Activated T-cell treated with anti-CD3 and anti-CD28 coated beads for 1 hour (primary cell): ENCODE measurements at regions not wholly inside any gene's neighbourhood (a gene's known extent, or its start where the extent isn't known, plus 50 kb on each side); places are given as distances from the start of the nearest gene placed in this dataset.

Experiments
- DNase-seq: peaks from one replicate; pipeline ENCODE4 v3.0.0-alpha.2; 2020; ENCODE audit warnings: low read depth

- DNase-seq: no peak
Measured at GRCh38 chr5:68798877-68799843, 294.7 kb upstream of the SLC30A5 start.

DNA sequence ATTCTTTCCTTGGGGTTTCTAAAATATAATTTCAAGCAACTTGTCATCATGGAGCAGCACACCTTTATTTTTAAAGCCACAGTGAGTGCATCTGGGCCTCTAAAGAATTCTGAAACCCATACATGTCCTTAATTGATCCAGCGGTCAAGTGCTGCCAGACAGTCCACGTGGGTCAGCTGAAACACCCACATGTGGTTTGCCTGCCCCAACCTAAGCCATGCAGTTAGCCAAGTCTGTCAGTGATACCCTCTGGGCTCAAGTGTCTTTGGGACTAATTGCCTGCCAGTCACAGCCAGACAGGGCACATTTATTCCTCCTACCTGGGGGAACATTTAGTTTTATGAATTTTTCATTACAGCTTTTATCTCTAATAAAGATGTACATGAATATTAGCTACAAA lies 291.4 kb upstream of the SLC30A5 start:
- DNase-seq: no peak

DNA sequence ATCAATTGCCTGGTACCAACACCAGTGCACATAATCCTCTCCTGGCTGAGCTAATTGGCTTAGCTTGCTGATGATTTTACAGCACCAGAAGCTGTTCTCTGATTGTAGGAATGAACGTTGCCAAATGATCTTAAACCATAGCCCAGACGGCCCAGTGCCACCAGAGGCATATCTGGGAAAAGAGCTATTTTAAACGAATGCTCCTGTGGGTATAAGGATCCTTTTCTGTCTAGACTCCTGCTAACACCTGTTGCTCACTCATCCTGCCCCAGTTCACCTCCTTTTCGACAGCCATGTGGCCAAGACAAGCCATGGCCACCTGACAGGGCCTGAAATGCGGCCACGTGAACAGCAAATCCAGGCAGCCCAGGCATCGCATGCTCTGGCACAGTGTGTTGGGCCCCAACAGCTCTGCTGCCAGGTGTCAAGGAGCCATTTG lies 289.9 kb upstream of the SLC30A5 start:
- no peak for DNase-seq

DNA sequence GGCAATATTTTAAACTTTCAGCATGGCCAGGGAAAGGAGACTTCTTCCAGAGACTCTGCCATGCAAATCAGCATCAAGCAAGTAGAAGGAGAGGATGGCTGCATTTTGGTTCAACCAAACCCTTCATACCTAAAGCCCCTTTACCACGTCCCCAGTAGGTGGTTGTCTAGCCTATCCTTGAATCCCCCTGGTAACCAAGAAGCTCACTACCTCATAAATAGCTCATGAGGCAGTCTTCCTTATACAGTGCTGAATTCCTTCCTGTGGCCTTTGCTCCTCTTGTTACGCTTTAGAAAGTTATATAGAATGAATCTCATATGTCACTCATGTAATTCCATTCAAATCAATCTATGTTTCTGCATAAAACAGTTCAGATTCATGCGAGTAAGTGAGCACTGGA lies 289.5 kb upstream of the SLC30A5 start:
- DNase-seq: no peak

DNA sequence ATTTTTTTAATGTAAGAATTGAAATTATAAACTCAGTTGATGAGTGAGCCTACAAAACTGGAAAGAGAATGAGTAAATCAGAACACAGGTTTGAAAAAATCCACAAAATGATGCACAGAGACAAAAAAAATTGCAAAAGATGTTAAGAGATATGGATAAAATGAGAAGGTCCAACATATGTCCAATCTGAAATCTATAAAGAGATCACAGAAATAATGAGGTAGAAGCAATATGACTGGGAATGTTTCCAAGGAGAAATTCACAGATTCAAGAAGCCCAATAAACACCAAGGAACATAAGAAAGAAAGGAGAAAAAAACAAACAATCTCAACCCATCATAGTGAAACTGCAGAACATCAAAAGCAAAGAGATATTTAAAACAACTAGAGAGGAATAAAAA lies 288.4 kb upstream of the SLC30A5 start:
- DNase-seq: no peak

GRCh38 chr5:68817632-68818031 lies 276.2 kb upstream of the SLC30A5 start:
- no peak for DNase-seq

DNA sequence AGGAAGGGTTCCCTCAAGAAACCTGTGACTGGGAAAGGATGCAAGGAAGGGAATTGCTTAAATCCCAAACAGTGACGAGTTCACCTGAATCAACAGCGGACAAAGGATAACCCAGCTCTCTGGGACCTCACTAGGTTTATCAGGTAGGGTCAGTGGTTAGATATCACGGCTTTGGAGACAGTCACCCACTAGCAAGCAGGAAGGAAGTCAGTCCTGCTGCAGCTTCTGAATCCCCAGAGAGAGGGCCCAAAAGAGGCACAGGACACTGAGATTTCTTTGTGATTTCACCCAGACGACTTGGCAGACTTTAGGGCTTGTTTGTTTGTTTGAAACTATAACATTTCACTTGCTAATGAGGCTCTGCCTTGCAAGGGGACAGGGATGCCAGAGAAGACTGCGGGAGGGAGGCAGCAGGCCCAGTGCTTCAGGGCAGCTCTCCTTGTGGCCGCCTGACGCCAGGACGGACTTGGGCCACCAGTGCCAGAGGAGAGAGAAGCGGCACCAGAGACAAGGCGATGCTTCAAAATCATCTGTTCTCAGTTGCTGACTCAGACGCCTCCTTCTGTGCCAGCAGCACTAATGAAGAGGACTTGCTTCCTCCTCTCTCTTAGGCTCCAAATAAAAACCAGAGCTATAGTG lies 275.6 kb upstream of the SLC30A5 start:
- DNase-seq: no peak

DNA sequence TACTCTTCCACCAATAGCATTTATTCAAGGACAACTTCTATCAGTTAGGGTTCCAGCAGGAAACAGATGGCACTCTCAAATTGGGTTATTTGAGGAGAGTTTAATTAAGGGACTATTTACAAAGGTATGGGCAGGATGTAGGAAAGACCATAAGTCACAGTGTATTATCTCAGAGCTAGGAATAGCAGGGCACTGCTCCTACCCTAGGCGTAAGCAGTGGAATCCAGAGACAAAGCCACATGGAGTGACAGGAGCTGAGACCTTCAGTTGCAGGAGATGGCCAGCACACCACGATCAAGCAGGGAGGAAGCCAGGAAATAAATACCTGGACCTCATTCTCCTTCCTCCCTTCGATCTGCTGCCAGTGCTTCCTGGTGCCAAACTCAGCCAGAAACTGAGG lies 274.9 kb upstream of the SLC30A5 start:
- no peak for DNase-seq

DNA sequence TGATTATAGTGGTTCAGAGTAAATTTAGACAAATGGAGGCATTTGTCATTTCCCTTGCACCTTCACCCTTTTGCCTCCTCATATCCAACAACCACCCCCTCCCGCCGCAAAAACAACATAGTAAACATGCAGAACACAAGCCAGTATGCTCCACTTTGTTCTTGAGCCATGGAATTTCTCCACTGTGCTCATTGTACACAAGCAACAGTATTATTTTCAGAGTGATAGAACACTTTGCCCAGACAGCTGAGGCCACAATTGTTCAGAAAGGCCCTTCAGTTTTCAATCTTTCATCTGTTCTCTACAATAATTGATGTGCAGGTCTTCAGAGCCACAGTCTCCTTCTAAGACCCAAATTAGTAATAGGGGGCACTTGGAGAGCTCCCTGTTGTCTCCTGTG lies 272.8 kb upstream of the SLC30A5 start:
- DNase-seq: no peak

DNA sequence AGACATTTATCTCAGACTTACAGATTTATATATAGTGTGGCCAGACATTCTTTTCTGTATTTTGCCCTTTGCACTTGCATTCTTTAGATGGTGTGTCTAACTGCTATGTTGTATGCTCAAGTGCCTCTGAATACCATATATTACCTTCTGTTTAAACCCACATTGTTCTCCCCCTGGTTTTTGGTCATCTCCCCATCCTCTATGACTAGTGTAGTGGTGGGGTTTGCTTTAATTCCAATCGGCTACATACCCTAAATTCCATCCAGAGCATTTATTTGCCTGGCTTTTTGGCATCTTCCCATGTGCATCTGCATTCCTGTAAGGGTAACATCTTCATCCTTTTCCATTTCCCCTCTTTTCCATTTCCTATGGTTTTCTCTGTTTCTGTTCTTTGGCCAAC lies 271.0 kb upstream of the SLC30A5 start:
- no peak for DNase-seq

GRCh38 chr5:68823301-68823700 lies 270.5 kb upstream of the SLC30A5 start:
- DNase-seq: no peak

DNA sequence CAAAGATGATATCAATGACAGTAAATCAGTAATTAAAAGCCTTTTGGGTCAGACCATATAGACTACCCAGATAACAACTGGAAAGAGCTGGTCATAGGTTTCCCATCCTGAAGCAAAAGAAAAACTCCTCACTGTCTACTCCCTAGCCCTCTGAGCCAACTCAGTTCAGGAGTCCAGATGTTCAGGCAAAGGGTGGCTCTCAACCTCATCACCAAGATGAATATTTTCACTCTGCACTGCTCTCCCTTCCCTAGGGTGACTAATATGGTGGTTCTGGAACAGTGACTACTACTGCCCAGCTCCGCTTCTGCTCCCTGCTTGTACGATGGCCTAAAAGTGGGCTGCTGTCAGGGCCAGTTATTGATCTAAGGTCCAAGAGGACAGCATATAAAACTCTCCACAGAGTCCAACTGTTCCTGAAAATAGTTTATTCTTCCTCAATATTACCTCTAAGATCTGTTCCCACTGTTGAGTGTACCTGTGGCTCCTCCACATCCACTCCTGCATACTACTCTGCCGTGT lies 263.4 kb upstream of the SLC30A5 start:
- DNase-seq: no peak

- no peak for DNase-seq
Measured at GRCh38 chr5:68834491-68834981, 259.3 kb upstream of the SLC30A5 start.

DNA sequence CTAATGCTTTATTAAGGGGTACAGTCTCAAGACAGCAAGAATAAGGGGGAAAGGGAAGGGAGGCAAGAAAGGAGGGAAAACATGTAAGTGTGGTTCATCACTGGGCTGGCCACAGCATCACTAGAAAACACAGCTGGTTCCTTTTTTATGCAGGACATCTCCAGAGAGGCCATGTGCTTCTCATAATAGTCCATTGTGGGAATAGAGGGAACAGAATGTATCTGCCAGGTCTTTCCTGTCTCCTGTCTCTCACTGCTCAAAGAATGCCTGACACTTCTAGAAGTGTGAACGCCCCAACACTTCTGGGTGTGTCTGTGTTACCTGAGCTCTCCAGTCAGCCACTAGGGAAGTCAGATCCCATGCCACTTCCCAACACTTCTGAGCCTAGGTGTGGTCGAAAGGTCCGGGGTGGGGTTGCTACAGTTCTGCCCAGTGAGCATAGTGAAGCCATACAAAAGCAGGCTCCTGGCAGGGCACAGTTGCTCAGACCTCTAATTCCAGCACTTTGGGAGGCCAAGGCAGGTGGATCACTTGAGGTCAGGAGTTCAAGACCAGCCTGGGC lies 255.6 kb upstream of the SLC30A5 start:
- DNase-seq: no peak

DNA sequence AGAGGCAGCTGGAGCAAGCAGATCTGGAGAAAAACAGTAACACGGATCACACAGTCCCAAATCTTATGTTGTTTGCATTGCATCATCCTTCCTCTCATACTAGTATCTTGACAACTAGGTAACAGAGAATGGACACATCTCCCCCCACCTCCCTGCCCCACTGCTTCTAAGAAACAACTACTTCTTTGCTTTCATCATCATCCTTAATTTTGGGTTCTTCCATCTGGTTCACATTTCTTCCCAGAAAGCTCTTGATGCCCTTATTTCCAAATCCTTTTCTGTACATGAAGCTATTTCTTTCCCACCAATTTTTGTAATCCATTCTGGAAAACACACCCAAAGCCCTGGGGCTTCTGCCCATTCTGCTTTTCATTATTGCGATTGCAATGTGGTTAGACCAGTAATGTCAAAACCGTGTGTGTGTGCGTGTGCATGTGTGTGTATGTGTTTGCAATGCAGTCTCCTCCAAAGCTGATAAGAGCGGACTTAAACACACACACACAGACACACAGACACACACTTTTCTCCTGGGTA lies 254.7 kb upstream of the SLC30A5 start:
- no peak for DNase-seq

- no peak for DNase-seq
Measured at GRCh38 chr5:68843624-68844364, 250.0 kb upstream of the SLC30A5 start.

- DNase-seq: no peak
Measured at GRCh38 chr5:68845131-68845530, 248.7 kb upstream of the SLC30A5 start.

- DNase-seq: no peak
Measured at GRCh38 chr5:68846828-68847227, 247.0 kb upstream of the SLC30A5 start.

- DNase-seq: no peak
Measured at GRCh38 chr5:68848091-68848490, 245.7 kb upstream of the SLC30A5 start.

GRCh38 chr5:68849103-68849502 lies 244.7 kb upstream of the SLC30A5 start:
- DNase-seq: no peak

- no peak for DNase-seq
Measured at GRCh38 chr5:68849906-68850305, 243.9 kb upstream of the SLC30A5 start.

GRCh38 chr5:68861099-68861498 lies 232.7 kb upstream of the SLC30A5 start:
- DNase-seq: no peak
